Ishikawa (cell line): ENCODE measurements at regions not wholly inside any gene's neighbourhood (a gene's known extent, or its start where the extent isn't known, plus 50 kb on each side); places are given as distances from the start of the nearest gene placed in this dataset.

Experiments
- CEBPB ChIP-seq: IDR thresholded peaks from 2 replicates; pipeline ENCODE4 v1.6.1; 2012
- CREB1 ChIP-seq: IDR thresholded peaks from 2 replicates; pipeline ENCODE4 v1.6.1; 2012; ENCODE audit warnings: low read depth
- EGR1 ChIP-seq: IDR thresholded peaks from 2 replicates; pipeline ENCODE4 v1.6.1; 2012
- EP300 ChIP-seq: IDR thresholded peaks from 2 replicates; pipeline ENCODE4 v1.6.1; 2012; ENCODE audit warnings: borderline replicate concordance
- FOXM1 ChIP-seq: IDR thresholded peaks from 2 replicates; pipeline ENCODE4 v1.6.1; 2012; ENCODE audit warnings: low read depth, borderline replicate concordance
- NFIC ChIP-seq: IDR thresholded peaks from 2 replicates; pipeline ENCODE4 v1.6.1; 2012
- RAD21 ChIP-seq: IDR thresholded peaks from 2 replicates; pipeline ENCODE4 v1.6.1; 2012; ENCODE audit warnings: low read depth
- TAF1 ChIP-seq: IDR thresholded peaks from 2 replicates; pipeline ENCODE4 v1.6.1; 2012; ENCODE audit warnings: low read depth, mild to moderate bottlenecking
- TCF12 ChIP-seq: IDR thresholded peaks from 2 replicates; pipeline ENCODE4 v1.6.1; 2012; ENCODE audit warnings: low read depth
- TEAD4 ChIP-seq: IDR thresholded peaks from 2 replicates; pipeline ENCODE4 v1.6.1; 2012
- YY1 ChIP-seq: IDR thresholded peaks from 2 replicates; pipeline ENCODE4 v1.6.1; 2012; ENCODE audit warnings: low read depth
- ZBTB7A ChIP-seq: IDR thresholded peaks from 2 replicates; pipeline ENCODE4 v1.6.1; 2012; ENCODE audit warnings: low read depth
- TF ChIP-seq, protein P1 (sequence below): IDR thresholded peaks from 2 replicates; pipeline ENCODE4 v1.6.1; 2012
- TF ChIP-seq, protein P2 (sequence below): IDR thresholded peaks from 2 replicates; pipeline ENCODE4 v1.6.1; 2012
- TF ChIP-seq, protein P3 (sequence below): IDR thresholded peaks from 2 replicates; pipeline ENCODE4 v1.6.1; 2012; ENCODE audit warnings: low read depth, mild to moderate bottlenecking

DNA sequence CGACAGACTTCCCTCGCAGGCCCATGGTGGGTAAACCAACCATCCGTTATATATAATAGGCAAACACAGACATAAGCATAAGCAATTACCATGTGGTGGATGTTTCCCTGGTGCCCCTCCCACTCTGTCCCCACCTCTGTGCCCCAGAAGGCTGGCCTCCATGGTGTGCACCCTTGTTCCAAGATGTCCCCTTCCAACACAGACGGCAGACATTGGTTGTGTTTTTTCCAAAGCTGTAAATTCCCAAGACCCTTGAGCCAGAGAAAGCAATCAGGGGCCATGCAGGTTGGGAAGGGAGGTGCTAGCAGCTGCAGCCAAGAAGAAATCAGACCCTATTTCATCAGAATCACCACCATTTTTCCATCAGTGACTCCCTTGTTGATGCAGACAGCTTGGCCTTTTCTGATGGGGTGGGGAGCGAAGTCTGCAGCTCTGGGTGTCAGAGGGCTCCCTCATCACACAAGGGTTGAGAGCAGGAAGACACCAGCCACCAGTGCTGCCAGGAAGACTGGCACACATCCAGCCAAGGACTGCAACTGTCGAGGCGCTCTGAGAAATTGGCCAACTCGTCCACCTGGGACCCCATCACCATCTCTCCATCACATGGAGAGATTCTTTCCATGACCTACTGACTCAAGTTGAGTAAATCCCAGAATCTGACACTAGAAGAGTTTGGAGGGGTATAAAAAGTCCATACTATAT, 86.8 kb upstream of the CHST15 start:
- TF ChIP-seq ZBTB7A (no peak), RAD21 (no peak)

DNA sequence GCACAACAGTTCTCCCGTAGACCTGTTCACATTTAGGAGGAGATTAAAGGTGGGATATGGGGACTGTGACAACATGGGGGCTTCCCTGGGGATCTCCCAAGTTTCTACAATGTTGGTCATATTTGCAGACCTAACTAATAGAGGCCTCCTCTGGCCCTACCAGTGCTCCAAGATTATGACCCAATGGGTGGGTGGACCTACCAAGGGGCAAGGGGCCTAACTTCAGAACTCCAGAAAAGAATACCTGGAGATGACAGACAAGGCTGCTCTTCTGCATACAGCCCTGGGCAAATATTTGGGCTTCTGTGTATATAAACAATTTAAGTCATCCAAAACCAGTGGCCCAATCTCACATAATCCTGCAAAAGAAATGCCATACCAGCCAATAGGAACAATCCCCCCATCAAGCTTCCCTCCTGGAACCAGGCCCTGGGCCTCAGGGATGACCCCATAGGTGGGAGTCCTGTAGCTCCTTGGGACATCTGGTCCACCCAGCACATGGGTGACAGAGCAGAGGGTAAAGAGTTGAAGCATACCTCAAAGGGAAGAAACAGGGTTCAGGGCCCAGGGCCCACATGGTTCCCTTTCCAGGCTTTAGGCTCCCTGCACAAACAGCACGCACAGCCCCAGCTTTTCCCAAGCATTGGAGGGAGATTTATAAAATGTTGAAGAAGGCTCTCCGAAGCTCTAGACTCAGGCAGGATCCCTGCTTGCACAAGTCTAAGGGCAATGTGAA, 86.1 kb upstream of the CHST15 start:
- TF ChIP-seq, protein P1, sequence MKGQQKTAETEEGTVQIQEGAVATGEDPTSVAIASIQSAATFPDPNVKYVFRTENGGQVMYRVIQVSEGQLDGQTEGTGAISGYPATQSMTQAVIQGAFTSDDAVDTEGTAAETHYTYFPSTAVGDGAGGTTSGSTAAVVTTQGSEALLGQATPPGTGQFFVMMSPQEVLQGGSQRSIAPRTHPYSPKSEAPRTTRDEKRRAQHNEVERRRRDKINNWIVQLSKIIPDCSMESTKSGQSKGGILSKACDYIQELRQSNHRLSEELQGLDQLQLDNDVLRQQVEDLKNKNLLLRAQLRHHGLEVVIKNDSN = no peak
- TF ChIP-seq EGR1 = no peak
- no peak for TF ChIP-seq ZBTB7A
- TF ChIP-seq, protein P2, sequence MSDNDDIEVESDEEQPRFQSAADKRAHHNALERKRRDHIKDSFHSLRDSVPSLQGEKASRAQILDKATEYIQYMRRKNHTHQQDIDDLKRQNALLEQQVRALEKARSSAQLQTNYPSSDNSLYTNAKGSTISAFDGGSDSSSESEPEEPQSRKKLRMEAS = no peak
- TF ChIP-seq EP300 = no peak
- TF ChIP-seq CREB1 = no peak
- TF ChIP-seq RAD21 = no peak
- TF ChIP-seq, protein P3, sequence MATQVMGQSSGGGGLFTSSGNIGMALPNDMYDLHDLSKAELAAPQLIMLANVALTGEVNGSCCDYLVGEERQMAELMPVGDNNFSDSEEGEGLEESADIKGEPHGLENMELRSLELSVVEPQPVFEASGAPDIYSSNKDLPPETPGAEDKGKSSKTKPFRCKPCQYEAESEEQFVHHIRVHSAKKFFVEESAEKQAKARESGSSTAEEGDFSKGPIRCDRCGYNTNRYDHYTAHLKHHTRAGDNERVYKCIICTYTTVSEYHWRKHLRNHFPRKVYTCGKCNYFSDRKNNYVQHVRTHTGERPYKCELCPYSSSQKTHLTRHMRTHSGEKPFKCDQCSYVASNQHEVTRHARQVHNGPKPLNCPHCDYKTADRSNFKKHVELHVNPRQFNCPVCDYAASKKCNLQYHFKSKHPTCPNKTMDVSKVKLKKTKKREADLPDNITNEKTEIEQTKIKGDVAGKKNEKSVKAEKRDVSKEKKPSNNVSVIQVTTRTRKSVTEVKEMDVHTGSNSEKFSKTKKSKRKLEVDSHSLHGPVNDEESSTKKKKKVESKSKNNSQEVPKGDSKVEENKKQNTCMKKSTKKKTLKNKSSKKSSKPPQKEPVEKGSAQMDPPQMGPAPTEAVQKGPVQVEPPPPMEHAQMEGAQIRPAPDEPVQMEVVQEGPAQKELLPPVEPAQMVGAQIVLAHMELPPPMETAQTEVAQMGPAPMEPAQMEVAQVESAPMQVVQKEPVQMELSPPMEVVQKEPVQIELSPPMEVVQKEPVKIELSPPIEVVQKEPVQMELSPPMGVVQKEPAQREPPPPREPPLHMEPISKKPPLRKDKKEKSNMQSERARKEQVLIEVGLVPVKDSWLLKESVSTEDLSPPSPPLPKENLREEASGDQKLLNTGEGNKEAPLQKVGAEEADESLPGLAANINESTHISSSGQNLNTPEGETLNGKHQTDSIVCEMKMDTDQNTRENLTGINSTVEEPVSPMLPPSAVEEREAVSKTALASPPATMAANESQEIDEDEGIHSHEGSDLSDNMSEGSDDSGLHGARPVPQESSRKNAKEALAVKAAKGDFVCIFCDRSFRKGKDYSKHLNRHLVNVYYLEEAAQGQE = no peak
- TF ChIP-seq NFIC = no peak
- TF ChIP-seq TAF1 = no peak
- no peak for TF ChIP-seq TCF12
- TF ChIP-seq CEBPB = no peak
- no peak for TF ChIP-seq FOXM1
- TF ChIP-seq TEAD4 = no peak
- TF ChIP-seq YY1 = no peak

DNA sequence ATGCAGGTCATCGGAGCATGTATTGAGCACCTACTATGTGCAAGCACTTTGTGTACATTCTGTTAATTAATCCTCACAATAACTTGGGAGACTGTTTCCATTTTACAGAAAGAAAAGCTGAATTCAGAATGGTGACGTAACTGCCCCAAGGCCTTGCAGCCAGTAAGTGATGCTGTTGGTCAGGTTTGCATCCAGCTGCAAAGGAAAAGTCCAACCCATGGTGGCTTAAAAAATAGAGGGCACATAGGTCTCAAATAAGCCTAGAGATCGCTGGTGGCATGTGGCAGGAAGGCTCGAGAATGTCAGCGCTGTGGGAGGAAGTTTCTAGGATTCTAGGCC, 83.8 kb upstream of the CHST15 start:
- TF ChIP-seq YY1 (no peak), CREB1 (no peak), EGR1 (no peak), FOXM1 (no peak), NFIC (no peak), RAD21 (no peak), ZBTB7A (no peak), TAF1 (no peak), TCF12 (no peak), EP300 (no peak), TEAD4 (no peak), CEBPB (no peak)
- TF ChIP-seq, protein P3 = no peak
- TF ChIP-seq, protein P1 = no peak
- TF ChIP-seq, protein P2 = no peak

DNA sequence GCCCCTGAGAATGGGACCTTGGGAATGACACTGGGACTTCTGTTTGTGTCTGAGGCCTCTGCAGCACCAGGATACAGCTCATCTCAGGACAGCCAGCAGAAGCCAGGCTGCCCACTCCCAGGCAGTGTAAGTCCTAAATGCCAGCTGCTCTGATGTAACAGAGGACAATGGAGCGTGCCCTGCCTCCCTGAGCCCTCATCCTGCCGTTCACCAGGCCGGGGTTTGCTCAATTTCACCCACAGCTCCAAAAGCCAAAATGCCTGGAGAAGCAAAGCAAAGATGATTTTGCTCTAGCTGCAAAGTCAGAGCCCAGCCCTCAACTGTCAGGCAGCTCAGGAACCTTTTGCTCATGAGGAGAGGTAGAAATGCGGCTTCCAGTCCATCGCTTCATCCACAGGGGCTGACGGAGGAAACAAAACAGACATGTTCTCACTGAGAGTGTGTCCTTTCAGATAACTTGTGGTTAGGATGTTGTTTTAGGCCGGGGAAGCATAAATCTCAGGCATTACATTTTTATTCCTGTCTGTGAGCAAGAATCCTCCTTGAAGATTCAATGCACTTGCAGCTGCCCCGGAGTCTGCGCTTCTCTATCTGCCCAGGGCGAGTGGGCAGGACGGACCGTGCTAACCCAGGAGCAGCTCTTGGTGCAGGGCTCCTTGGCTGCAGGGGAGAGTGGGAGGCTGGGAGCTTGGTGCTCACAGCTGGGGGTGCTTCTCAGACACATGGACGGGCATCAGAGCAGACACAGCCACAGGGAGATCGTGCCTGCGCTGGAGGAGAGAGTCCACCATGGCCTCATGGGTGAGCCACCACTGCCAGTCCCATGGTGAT, 83.2 kb upstream of the CHST15 start:
- TF ChIP-seq NFIC (no peak), YY1 (no peak), CEBPB (no peak), TAF1 (no peak), TCF12 (no peak), FOXM1 (no peak), ZBTB7A (no peak), EP300 (no peak), EGR1 (no peak), CREB1 (no peak), RAD21 (no peak), TEAD4 (no peak)
- TF ChIP-seq, protein P1 = no peak
- TF ChIP-seq, protein P2 = no peak
- TF ChIP-seq, protein P3 = no peak
